ENCODE measurements at regions not wholly inside any gene's neighbourhood (a gene's known extent, or its start where the extent isn't known, plus 50 kb on each side); places are given as distances from the start of the nearest gene placed in this dataset.
"Not testable (repeated sequence)": the region's sequence is repeated elsewhere in the genome, so short reads cannot be mapped to it uniquely, and the experiment has no call there.

- H3K4me3 ChIP-seq = no peak overlapping the region
- H3K36me3 ChIP-seq = no peaks in the 10 kb centered on the region
- no peak for DNase-seq
- TF ChIP-seq CTCF (IDR thresholded peaks at IDR 0.05) (no peak), POLR2AphosphoS5 (IDR thresholded peaks at IDR 0.05) (no peak), POLR2A (IDR thresholded peaks at IDR 0.05) (no peak), EP300 (IDR thresholded peaks at IDR 0.05) (no peak)
- intact Hi-C loops (cut with DNase I; ENCODE audit: low total_unique reads) = no loop called here
- WGBS, 5 donors = 57 to 72% (median 69%) methylated on average over 2 of the region's 2 CpGs
- peaks cover 0 to 13% (median 0%) of the 10 kb centered on the region in 4 donors for H3K9me3 ChIP-seq
- H3K4me1 ChIP-seq = no peaks in the 10 kb centered on the region
- no peaks in the 10 kb centered on the region for H3K27me3 ChIP-seq
- H3K27ac ChIP-seq = no peak overlapping the region
These were observed 796.1 kb downstream of the EPHA4 start for GRCh38 chr2:220775856-220776488.

- H3K27me3 ChIP-seq; H3K27ac ChIP-seq; H3K4me3 ChIP-seq; H3K36me3 ChIP-seq; H3K4me1 ChIP-seq; DNase-seq; intact Hi-C loops (cut with DNase I; ENCODE audit: low total_unique reads): not testable (repeated sequence)
- peaks cover 0 to 13% (median 0%) of the 10 kb centered on the region in 4 donors for H3K9me3 ChIP-seq
These were observed 793.0 kb downstream of the EPHA4 start for GRCh38 chr2:220779076-220779475.

- WGBS, 5 donors = 70 to 93% (median 78%) methylated on average over 1 of the region's 1 CpG
- Histone ChIP-seq H3K4me1 (no peaks in the 10 kb centered on the region), H3K4me3 (no peak overlapping the region), H3K27me3 (no peaks in the 10 kb centered on the region), H3K9me3 (peaks cover 0 to 13% (median 0%) of the 10 kb centered on the region in 4 donors), H3K36me3 (no peaks in the 10 kb centered on the region), H3K27ac (no peak overlapping the region)
- intact Hi-C loops (cut with DNase I; ENCODE audit: low total_unique reads) = no loop called here
- no peak for DNase-seq
- no peak for TF ChIP-seq EP300 (IDR thresholded peaks at IDR 0.05)
These were observed 792.6 kb downstream of the EPHA4 start for GRCh38 chr2:220779511-220779910.

- no peaks in the 10 kb centered on the region for H3K4me1 ChIP-seq
- no peak overlapping the region for H3K27ac ChIP-seq
- TF ChIP-seq EP300 (IDR thresholded peaks at IDR 0.05) (no peak), POLR2A (IDR thresholded peaks at IDR 0.05) (no peak), CTCF (IDR thresholded peaks at IDR 0.05) (no peak), POLR2AphosphoS5 (IDR thresholded peaks at IDR 0.05) (no peak)
- H3K36me3 ChIP-seq = no peaks in the 10 kb centered on the region
- WGBS, 5 donors = 41 to 67% (median 56%) methylated on average over 2 of the region's 2 CpGs
- intact Hi-C loops (cut with DNase I; ENCODE audit: low total_unique reads) = no loop called here
- peaks cover 0 to 13% (median 0%) of the 10 kb centered on the region in 4 donors for H3K9me3 ChIP-seq
- H3K4me3 ChIP-seq = no peak overlapping the region
- DNase-seq = peak in 1 of 2 donors; percentile 64
- no peaks in the 10 kb centered on the region for H3K27me3 ChIP-seq
These were observed 792.2 kb downstream of the EPHA4 start for GRCh38 chr2:220779931-220780330.

- Histone ChIP-seq H3K27ac (no peak overlapping the region), H3K36me3 (no peaks in the 10 kb centered on the region), H3K4me3 (no peak overlapping the region), H3K27me3 (no peaks in the 10 kb centered on the region), H3K4me1 (no peaks in the 10 kb centered on the region), H3K9me3 (peaks cover 0 to 13% (median 0%) of the 10 kb centered on the region in 4 donors)
- TF ChIP-seq POLR2A (IDR thresholded peaks at IDR 0.05) (no peak), EP300 (IDR thresholded peaks at IDR 0.05) (no peak), POLR2AphosphoS5 (IDR thresholded peaks at IDR 0.05) (no peak), CTCF (IDR thresholded peaks at IDR 0.05) (no peak)
- intact Hi-C loops (cut with DNase I; ENCODE audit: low total_unique reads) = no loop called here
- 32 to 56% (median 39%) methylated on average over 5 of the region's 5 CpGs for WGBS, 5 donors
- no peak for DNase-seq
These were observed 790.4 kb downstream of the EPHA4 start for GRCh38 chr2:220781622-220782241.
